H9 (cell line): ENCODE measurements at regions not wholly inside any gene's neighbourhood (a gene's known extent, or its start where the extent isn't known, plus 50 kb on each side); places are given as distances from the start of the nearest gene placed in this dataset.

ENCODE experiments used
- DNase-seq: peaks from one replicate; pipeline ENCODE4 v3.0.0-alpha.2; 2017
- H2AFZ ChIP-seq: one replicate; pipeline ENCODE4 v1.6.1; 2013; ENCODE audit warnings: mild to moderate bottlenecking, low read length, control low read depth, moderate library complexity
- H2AK5ac ChIP-seq: 2 replicates; pipeline ENCODE4 v1.6.1; 2013; ENCODE audit warnings: low read length, control low read depth, mixed read lengths; ENCODE audit not compliant: insufficient read length
- H2BK120ac ChIP-seq: one replicate; pipeline ENCODE4 v1.6.1; 2013; ENCODE audit warnings: low read depth, mild to moderate bottlenecking, low read length, control low read depth, inconsistent platforms; ENCODE audit not compliant: poor library complexity, severe bottlenecking
- H2BK12ac ChIP-seq: 2 replicates; pipeline ENCODE4 v1.6.1; 2013; ENCODE audit warnings: low read length, control low read depth, mixed read lengths, low read depth; ENCODE audit not compliant: insufficient read length
- H2BK15ac ChIP-seq: 2 replicates; pipeline ENCODE4 v1.6.1; 2013; ENCODE audit warnings: low read depth, low read length, control low read depth
- H2BK20ac ChIP-seq: one replicate; pipeline ENCODE4 v1.6.1; 2013; ENCODE audit warnings: low read depth, mild to moderate bottlenecking, low read length, control low read depth, inconsistent platforms; ENCODE audit not compliant: poor library complexity, severe bottlenecking
- H2BK5ac ChIP-seq: 2 replicates; pipeline ENCODE4 v1.6.1; 2013; ENCODE audit warnings: low read length, control low read depth, mixed read lengths; ENCODE audit not compliant: insufficient read length
- H3K14ac ChIP-seq: 2 replicates; pipeline ENCODE4 v1.6.1; 2013; ENCODE audit warnings: low read length, control low read depth; ENCODE audit not compliant: insufficient read depth
- H3K18ac ChIP-seq: 2 replicates; pipeline ENCODE4 v1.6.1; 2013; ENCODE audit warnings: low read depth, mild to moderate bottlenecking, mixed read lengths, low read length, control low read depth; ENCODE audit not compliant: insufficient read length
- H3K23ac ChIP-seq: 2 replicates; pipeline ENCODE4 v1.6.1; 2013; ENCODE audit warnings: low read length, control low read depth, mixed read lengths, low read depth; ENCODE audit not compliant: insufficient read length
- H3K23me2 ChIP-seq: 2 replicates; pipeline ENCODE4 v1.6.1; 2013; ENCODE audit warnings: low read depth, mild to moderate bottlenecking, mixed read lengths, low read length, control low read depth; ENCODE audit not compliant: insufficient read length, poor library complexity, severe bottlenecking
- H3K27ac ChIP-seq: 2 replicates; pipeline ENCODE4 v1.5.1; 2013; ENCODE audit warnings: low read length, control low read depth, mixed read lengths, low read depth; ENCODE audit not compliant: insufficient read length
- H3K27me3 ChIP-seq: 2 replicates; pipeline ENCODE4 v1.6.1; 2013; ENCODE audit warnings: low read length, control low read depth, inconsistent platforms; ENCODE audit not compliant: insufficient read depth
- H3K4ac ChIP-seq: 2 replicates; pipeline ENCODE4 v1.6.1; 2013; ENCODE audit warnings: low read depth, mild to moderate bottlenecking, control low read depth, inconsistent platforms, low read length, moderate library complexity
- H3K4me1 ChIP-seq: 2 replicates; pipeline ENCODE4 v1.6.1; 2013; ENCODE audit warnings: low read length, control low read depth, inconsistent platforms; ENCODE audit not compliant: insufficient read depth
- H3K4me2 ChIP-seq: 2 replicates; pipeline ENCODE4 v1.6.1; 2013; ENCODE audit warnings: low read length, control low read depth, mixed read lengths; ENCODE audit not compliant: insufficient read length, insufficient read depth
- H3K56ac ChIP-seq: 2 replicates; pipeline ENCODE4 v1.6.1; 2013; ENCODE audit warnings: low read depth, mild to moderate bottlenecking, mixed read lengths, low read length, control low read depth; ENCODE audit not compliant: insufficient read length
- H3K79me1 ChIP-seq: 2 replicates; pipeline ENCODE4 v1.6.1; 2013; ENCODE audit warnings: low read depth, mild to moderate bottlenecking, moderate library complexity, low read length, control low read depth, inconsistent platforms; ENCODE audit not compliant: insufficient read depth, poor library complexity, severe bottlenecking
- H3K79me2 ChIP-seq: 2 replicates; pipeline ENCODE4 v1.6.1; 2013; ENCODE audit warnings: low read length, control low read depth, inconsistent platforms; ENCODE audit not compliant: insufficient read depth
- H3K9ac ChIP-seq: 2 replicates; pipeline ENCODE4 v1.6.1; 2013; ENCODE audit warnings: low read length, control low read depth, mixed read lengths; ENCODE audit not compliant: insufficient read length; ENCODE audit errors: extremely low read depth
- H3K9me3 ChIP-seq: one replicate; pipeline ENCODE4 v1.6.1; 2013; ENCODE audit warnings: low read depth, low read length, inconsistent platforms; ENCODE audit not compliant: control insufficient read depth
- H3T11ph ChIP-seq: one replicate; pipeline ENCODE4 v1.6.1; 2013; ENCODE audit warnings: mild to moderate bottlenecking, low read length, control low read depth, inconsistent platforms
- H4K20me1 ChIP-seq: one replicate; pipeline ENCODE4 v1.6.1; 2013; ENCODE audit not compliant: control insufficient read depth, insufficient read length, insufficient read depth
- H4K5ac ChIP-seq: 2 replicates; pipeline ENCODE4 v1.6.1; 2013; ENCODE audit warnings: low read depth, mild to moderate bottlenecking, mixed read lengths, low read length, control low read depth; ENCODE audit not compliant: insufficient read length
- H4K8ac ChIP-seq: replicated peaks from 2 replicates; pipeline ENCODE4 v1.6.1; 2013; ENCODE audit warnings: low read length, control low read depth, mixed read lengths, low read depth; ENCODE audit not compliant: insufficient read length
- H4K91ac ChIP-seq: 2 replicates; pipeline ENCODE4 v1.6.1; 2013; ENCODE audit warnings: low read depth, mild to moderate bottlenecking, moderate library complexity, mixed read lengths, low read length, control low read depth; ENCODE audit not compliant: insufficient read length
- H3K27ac Mint-ChIP-seq, 3 experiments: 2 replicates in 2 of 3; 3 replicates in 1 of 3; pipeline ENCODE4 v1.8.0; 2020 to 2021; ENCODE audit warnings: mixed read lengths in 3 of 3, mild to moderate bottlenecking in 1 of 3, moderate library complexity in 1 of 3
- H3K27me3 Mint-ChIP-seq: 2 replicates; pipeline ENCODE4 v1.8.0; 2021; ENCODE audit warnings: low read depth, mild to moderate bottlenecking, moderate library complexity, mixed read lengths
- H3K36me3 Mint-ChIP-seq, 3 experiments: 2 replicates in 2 of 3; 3 replicates in 1 of 3; pipeline ENCODE4 v1.8.0; 2020 to 2021; ENCODE audit warnings: low read depth in 3 of 3, mixed read lengths in 3 of 3; ENCODE audit not compliant: insufficient read depth in 1 of 3
- H3K4me1 Mint-ChIP-seq, 2 experiments: 2 replicates each; pipeline ENCODE4 v1.8.0; 2020; ENCODE audit warnings: mixed read lengths in 2 of 2
- H3K4me3 Mint-ChIP-seq, 2 experiments: 2 replicates in 1 of 2; 3 replicates in 1 of 2; pipeline ENCODE4 v1.8.0; 2020 to 2021; ENCODE audit warnings: mild to moderate bottlenecking in 2 of 2, mixed read lengths in 2 of 2, moderate library complexity in 1 of 2
- H3K9me3 Mint-ChIP-seq, 2 experiments: 2 replicates in 1 of 2; 3 replicates in 1 of 2; pipeline ENCODE4 v1.8.0; 2020; ENCODE audit warnings: mild to moderate bottlenecking in 2 of 2, mixed read lengths in 2 of 2, moderate library complexity in 1 of 2
- WGBS: extraction: QIAGEN DNeasy Blood & Tissue Kit; methylation state at CpG from one replicate; pipeline ENCODE4 v1.1.7; 2013; ENCODE audit warnings: missing lambda C conversion rate, low lambda C conversion rate, mixed read lengths; ENCODE audit not compliant: insufficient read length; ENCODE audit errors: extremely low coverage; 5-methylcytosine and 5-hydroxymethylcytosine counted together
- TF ChIP-seq, protein P1 (sequence below): fragments of 200-600 bp; sonication (generic); conservative IDR thresholded peaks from 3 replicates; pipeline ENCODE4 v1.8.0; 2021; ENCODE audit warnings: antibody characterized with exemption, mild to moderate bottlenecking

GRCh38 chr5:171614971-171615653 is 170.5 kb upstream of the SMIM23 start:
- Histone ChIP-seq H3K79me1 (no peaks in the 10 kb centered on the region), H3K4me2 (no peak overlapping the region), H3K23me2 (no peaks in the 10 kb centered on the region), H4K91ac (no peak overlapping the region), H2AK5ac (no peak overlapping the region), H2AFZ (no peak overlapping the region), H2BK120ac (no peak overlapping the region), H3K9ac (no peak overlapping the region), H2BK15ac (no peak overlapping the region), H3K9me3 (no peaks in the 10 kb centered on the region), H2BK12ac (no peak overlapping the region), H2BK20ac (no peak overlapping the region), H3K27ac (no peak overlapping the region), H3K23ac (no peak overlapping the region), H3K27me3 (peaks cover 5% of the 10 kb centered on the region; the same call in 1 of the 2 replicates), H3T11ph (no peak overlapping the region), H3K18ac (no peak overlapping the region), H3K79me2 (no peaks in the 10 kb centered on the region), H4K8ac (no peak overlapping the region), H3K56ac (no peak overlapping the region), H4K5ac (no peak overlapping the region), H3K4me1 (peaks cover 2% of the 10 kb centered on the region; the same call in 1 of the 2 replicates), H3K4ac (no peak overlapping the region), H2BK5ac (no peak overlapping the region), H4K20me1 (no peaks in the 10 kb centered on the region), H3K14ac (no peak overlapping the region)
- TF ChIP-seq, protein P1, sequence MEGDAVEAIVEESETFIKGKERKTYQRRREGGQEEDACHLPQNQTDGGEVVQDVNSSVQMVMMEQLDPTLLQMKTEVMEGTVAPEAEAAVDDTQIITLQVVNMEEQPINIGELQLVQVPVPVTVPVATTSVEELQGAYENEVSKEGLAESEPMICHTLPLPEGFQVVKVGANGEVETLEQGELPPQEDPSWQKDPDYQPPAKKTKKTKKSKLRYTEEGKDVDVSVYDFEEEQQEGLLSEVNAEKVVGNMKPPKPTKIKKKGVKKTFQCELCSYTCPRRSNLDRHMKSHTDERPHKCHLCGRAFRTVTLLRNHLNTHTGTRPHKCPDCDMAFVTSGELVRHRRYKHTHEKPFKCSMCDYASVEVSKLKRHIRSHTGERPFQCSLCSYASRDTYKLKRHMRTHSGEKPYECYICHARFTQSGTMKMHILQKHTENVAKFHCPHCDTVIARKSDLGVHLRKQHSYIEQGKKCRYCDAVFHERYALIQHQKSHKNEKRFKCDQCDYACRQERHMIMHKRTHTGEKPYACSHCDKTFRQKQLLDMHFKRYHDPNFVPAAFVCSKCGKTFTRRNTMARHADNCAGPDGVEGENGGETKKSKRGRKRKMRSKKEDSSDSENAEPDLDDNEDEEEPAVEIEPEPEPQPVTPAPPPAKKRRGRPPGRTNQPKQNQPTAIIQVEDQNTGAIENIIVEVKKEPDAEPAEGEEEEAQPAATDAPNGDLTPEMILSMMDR = no peak
- H3K27me3 Mint-ChIP-seq = peaks cover 94% of the 10 kb centered on the region
- H3K36me3 Mint-ChIP-seq = no peaks in the 10 kb centered on the region; a peak in 2 of 7 replicates
- no peak overlapping the region; a peak in 1 of 5 replicates for H3K4me3 Mint-ChIP-seq
- H3K27ac Mint-ChIP-seq = no peak overlapping the region
- H3K4me1 Mint-ChIP-seq = peaks cover 9 to 13% of the 10 kb centered on the region in 2 experiments
- peak; percentile 81 for DNase-seq
- peaks cover 0 to 4% of the 10 kb centered on the region in 2 experiments; a peak in 1 of 5 replicates for H3K9me3 Mint-ChIP-seq
- WGBS = no CpG with 5 or more reads among the region's 22 CpGs
